Common myeloid progenitor, CD34-positive (primary cell): ENCODE measurements at regions not wholly inside any gene's neighbourhood (a gene's known extent, or its start where the extent isn't known, plus 50 kb on each side); places are given as distances from the start of the nearest gene placed in this dataset.
"Not testable (repeated sequence)": the region's sequence is repeated elsewhere in the genome, so short reads cannot be mapped to it uniquely, and the experiment has no call there.

Experiments
- CTCF ChIA-PET: fragments of 350-600 bp; sonication (Branson Sonifier 250); formaldehyde crosslinking; loops from one replicate; lab custom pipeline; 2021; ENCODE audit warnings: antibody characterized with exemption; lab: Charles Lee
- POLR2A ChIA-PET: fragments of 350-600 bp; sonication (Branson Sonifier 250); formaldehyde crosslinking; loops from one replicate; lab custom pipeline; 2021; ENCODE audit warnings: antibody characterized with exemption; lab: Charles Lee
- DNase-seq, 3 donors: peaks; one replicate each; pipeline versions ENCODE4 v3.0.0 to v3.0.0-alpha.2; 2013
- H3K27ac ChIP-seq, 2 experiments: 1 replicate in 1 of 2; 2 replicates in 1 of 2; pipeline ENCODE4 v1.7.0; 2013; ENCODE audit warnings: inconsistent platforms in 2 of 2, low read length in 2 of 2, mild to moderate bottlenecking in 2 of 2, low read depth in 1 of 2, moderate library complexity in 1 of 2; ENCODE audit not compliant: severe bottlenecking in 2 of 2, insufficient read depth in 1 of 2, poor library complexity in 1 of 2
- H3K27me3 ChIP-seq, 5 experiments: replicated peaks in 2 of 5; 1 replicate in 3 of 5; 2 replicates in 2 of 5; pipeline versions ENCODE4 v1.6.1 to v1.7.0; 2013; ENCODE audit warnings: low read length in 4 of 5, mild to moderate bottlenecking in 2 of 5, moderate library complexity in 2 of 5, inconsistent platforms in 1 of 5; ENCODE audit not compliant: insufficient read depth in 5 of 5, control insufficient read depth in 4 of 5
- H3K36me3 ChIP-seq, 4 experiments: 1 replicate in 2 of 4; 2 replicates in 2 of 4; pipeline versions ENCODE4 v1.6.1 to v1.7.0; 2013; ENCODE audit warnings: low read length in 3 of 4, control low read depth in 1 of 4, mild to moderate bottlenecking in 1 of 4; ENCODE audit not compliant: control insufficient read depth in 4 of 4, insufficient read depth in 4 of 4
- H3K4me1 ChIP-seq, 4 experiments: 1 replicate in 3 of 4; 2 replicates in 1 of 4; pipeline versions ENCODE4 v1.6.1 to v1.7.1; 2013; ENCODE audit warnings: low read length in 3 of 4, mild to moderate bottlenecking in 3 of 4, control low read depth in 1 of 4, inconsistent platforms in 1 of 4, moderate library complexity in 1 of 4; ENCODE audit not compliant: control insufficient read depth in 4 of 4, insufficient read depth in 4 of 4; ENCODE audit errors: control extremely low read depth in 1 of 4
- H3K4me3 ChIP-seq, 7 experiments: 1 replicate in 4 of 7; 2 replicates in 3 of 7; pipeline versions ENCODE4 v1.5.1 to v1.7.0; 2013; ENCODE audit warnings: mild to moderate bottlenecking in 7 of 7, low read length in 6 of 7, moderate library complexity in 6 of 7, inconsistent platforms in 2 of 7, low read depth in 2 of 7, control low read depth in 1 of 7; ENCODE audit not compliant: insufficient read depth in 4 of 7, control insufficient read depth in 1 of 7; ENCODE audit errors: extremely low read depth in 1 of 7
- H3K9me3 ChIP-seq, 5 experiments: 1 replicate in 4 of 5; 2 replicates in 1 of 5; pipeline versions ENCODE4 v1.6.1 to v1.7.1; 2013; ENCODE audit warnings: low read length in 4 of 5, mild to moderate bottlenecking in 2 of 5, inconsistent platforms in 1 of 5, low read depth in 1 of 5, moderate library complexity in 1 of 5; ENCODE audit not compliant: control insufficient read depth in 4 of 5, insufficient read depth in 2 of 5; ENCODE audit errors: control extremely low read depth in 1 of 5
- WGBS: methylation state at CpG from one replicate; pipeline ENCODE4 v1.1.5; 2013; ENCODE audit not compliant: insufficient coverage; 5-methylcytosine and 5-hydroxymethylcytosine counted together

DNA sequence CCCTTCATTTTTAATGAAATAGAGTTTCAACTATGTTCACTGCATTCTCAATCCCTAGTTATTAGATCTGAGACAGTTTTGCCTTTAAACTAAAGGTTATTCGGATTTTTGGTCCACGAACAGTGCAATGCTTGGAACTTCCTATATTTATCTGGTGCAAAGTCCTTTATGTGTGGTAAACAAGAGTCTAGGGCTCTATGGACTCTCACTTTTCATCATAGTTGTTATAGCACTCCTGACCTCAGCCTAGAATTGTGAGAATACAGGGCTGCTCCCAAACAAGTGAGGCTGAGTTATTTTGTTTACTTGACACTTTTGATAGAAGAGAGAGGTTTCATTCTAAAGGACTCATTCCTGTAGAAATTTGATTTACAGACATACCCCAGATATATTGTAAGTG, 692.1 kb downstream of the TTLL7 start:
- H3K4me3 ChIP-seq, H3K4me1 ChIP-seq, H3K27ac ChIP-seq, DNase-seq, H3K9me3 ChIP-seq, H3K27me3 ChIP-seq, H3K36me3 ChIP-seq, POLR2A ChIA-PET, CTCF ChIA-PET: not testable (repeated sequence)
- no CpG with 5 or more reads among the region's 2 CpGs for WGBS

DNA sequence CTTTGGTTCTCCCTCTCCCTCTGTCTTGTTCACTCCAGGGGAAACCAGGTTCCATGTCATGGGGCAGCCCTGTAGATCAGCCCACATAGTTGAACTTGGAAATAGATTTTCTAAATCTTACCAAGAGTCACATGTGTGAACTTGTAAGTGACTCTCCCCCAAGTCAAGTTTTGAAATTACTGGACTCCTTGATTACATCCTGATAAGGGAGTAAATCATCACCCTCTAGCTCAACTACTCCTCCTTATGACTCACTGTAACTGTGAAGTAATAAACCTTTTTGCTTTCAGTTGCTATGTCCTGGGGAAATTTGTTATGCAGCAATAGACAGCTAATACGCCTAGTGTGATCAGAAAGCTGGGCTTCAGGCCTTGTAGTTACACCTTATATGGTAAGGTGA, 703.3 kb downstream of the TTLL7 start:
- H3K4me1 ChIP-seq, H3K27ac ChIP-seq, POLR2A ChIA-PET, CTCF ChIA-PET, DNase-seq, H3K9me3 ChIP-seq, H3K36me3 ChIP-seq, H3K4me3 ChIP-seq, H3K27me3 ChIP-seq: not testable (repeated sequence)
- WGBS, result no CpG with 5 or more reads among the region's 1 CpG

DNA sequence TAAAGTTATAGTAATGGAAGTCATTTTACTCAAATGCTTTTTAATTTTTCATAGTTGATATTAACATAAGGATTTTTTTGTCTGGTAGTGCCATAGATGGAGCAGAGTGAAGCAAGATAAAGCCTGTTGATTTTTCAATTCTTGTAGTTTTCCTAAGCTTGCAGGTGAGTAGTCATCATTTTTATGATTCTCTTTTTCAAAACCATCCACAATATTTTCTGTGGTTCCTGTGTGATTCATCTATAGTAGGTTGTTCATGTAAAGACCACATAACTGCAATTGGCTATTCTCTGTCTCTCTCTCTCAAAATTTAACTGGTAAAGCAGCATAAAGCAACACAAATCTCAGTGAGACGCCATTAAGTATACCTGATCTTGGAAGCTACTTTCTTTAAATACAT, 711.5 kb downstream of the TTLL7 start:
- H3K27ac ChIP-seq, H3K4me3 ChIP-seq, POLR2A ChIA-PET, H3K4me1 ChIP-seq, H3K36me3 ChIP-seq, H3K27me3 ChIP-seq, H3K9me3 ChIP-seq, DNase-seq, CTCF ChIA-PET: not testable (repeated sequence)
- WGBS, result no CpG with 5 or more reads among the region's 1 CpG

DNA sequence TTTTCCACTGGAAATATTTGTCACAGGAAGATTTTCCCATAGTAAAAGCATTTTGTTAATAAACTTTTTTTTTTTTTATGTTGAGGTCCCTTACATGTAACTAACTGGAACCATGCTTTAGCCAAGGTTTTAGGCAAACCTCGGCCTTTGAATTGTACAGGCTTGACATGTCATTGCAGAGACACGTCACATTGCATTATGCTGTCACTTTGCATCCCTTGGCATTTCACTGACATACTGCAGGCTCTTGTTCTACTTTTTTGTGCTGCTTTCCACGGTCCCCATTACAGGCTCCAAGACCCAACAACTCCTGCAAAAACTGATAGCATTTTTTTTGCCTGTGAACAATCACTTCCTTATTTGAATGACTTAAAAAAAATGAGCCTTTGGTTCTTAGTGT, 724.3 kb downstream of the TTLL7 start:
- H3K36me3 ChIP-seq, CTCF ChIA-PET, POLR2A ChIA-PET, H3K4me1 ChIP-seq, H3K9me3 ChIP-seq, H3K27me3 ChIP-seq, H3K4me3 ChIP-seq, DNase-seq, H3K27ac ChIP-seq: not testable (repeated sequence)
- WGBS, result no CpG with 5 or more reads among the region's 3 CpGs

DNA sequence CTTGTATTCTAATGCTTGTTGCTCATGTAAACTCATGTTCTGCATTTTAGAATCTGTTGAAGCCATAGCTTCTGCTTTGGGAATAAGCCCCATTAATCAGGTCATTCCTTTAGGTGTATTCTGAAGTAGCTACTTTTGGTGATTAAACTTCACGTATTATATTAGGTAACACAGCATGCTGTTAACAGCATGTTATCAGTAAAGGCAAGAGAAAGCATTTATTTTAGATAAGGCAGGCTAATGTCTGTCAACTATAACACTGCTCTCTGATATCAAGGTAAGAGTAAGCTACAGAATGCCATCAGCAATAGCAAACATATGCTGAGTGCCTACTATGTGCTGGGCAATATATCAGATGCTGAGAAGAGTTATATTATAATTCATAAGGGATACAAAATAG, 726.4 kb downstream of the TTLL7 start:
- H3K27me3 ChIP-seq, H3K4me3 ChIP-seq, POLR2A ChIA-PET, CTCF ChIA-PET, H3K36me3 ChIP-seq, DNase-seq, H3K9me3 ChIP-seq, H3K27ac ChIP-seq, H3K4me1 ChIP-seq: not testable (repeated sequence)
- WGBS, result 100% methylated on average over 1 of the region's 1 CpG

DNA sequence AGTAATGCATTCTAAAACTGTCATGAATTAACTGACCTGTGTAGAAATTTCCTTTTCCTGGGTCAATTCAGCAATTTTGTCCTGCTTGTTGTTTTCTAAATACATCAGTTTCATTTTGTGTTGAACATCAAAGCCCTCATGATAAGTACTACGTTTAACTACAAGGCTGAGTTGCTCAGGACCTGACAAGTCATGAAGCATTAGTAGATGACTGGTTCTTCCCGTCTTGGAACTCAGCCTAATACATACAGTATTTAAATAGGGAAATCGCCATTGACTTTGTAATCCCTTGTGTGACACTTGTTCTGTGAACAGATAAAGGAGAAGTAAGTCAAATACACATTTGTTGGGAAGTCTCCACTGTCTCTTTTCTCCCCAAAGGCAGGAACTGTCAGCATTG, 727.1 kb downstream of the TTLL7 start:
- H3K4me3 ChIP-seq, DNase-seq, H3K27ac ChIP-seq, H3K36me3 ChIP-seq, POLR2A ChIA-PET, H3K9me3 ChIP-seq, H3K4me1 ChIP-seq, CTCF ChIA-PET, H3K27me3 ChIP-seq: not testable (repeated sequence)
- no CpG with 5 or more reads among the region's 3 CpGs for WGBS

DNA sequence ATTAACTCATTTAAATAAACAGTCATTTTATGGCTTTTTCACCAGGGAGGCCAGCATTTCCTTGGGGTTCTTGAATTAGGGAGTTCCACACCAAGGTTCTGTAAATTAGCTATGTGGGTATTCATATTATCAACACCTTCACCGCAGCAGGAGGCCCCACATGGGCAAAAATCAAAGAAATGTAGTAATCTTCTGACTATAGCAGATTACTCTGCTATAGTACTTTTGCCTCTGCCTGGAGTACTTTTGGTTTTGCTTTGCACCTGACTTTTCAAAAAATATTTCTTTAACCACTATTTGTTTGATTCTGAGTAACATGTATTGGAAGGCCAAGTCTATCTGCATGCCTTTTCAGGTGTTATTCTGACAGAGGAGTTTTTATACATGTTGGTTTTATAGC, 728.1 kb downstream of the TTLL7 start:
- no CpG with 5 or more reads among the region's 1 CpG for WGBS
- H3K36me3 ChIP-seq, H3K27me3 ChIP-seq, POLR2A ChIA-PET, H3K9me3 ChIP-seq, H3K4me3 ChIP-seq, DNase-seq, H3K27ac ChIP-seq, CTCF ChIA-PET, H3K4me1 ChIP-seq: not testable (repeated sequence)
